PC-3 (cell line): ENCODE measurements at regions not wholly inside any gene's neighbourhood (a gene's known extent, or its start where the extent isn't known, plus 50 kb on each side); places are given as distances from the start of the nearest gene placed in this dataset.
A peak's percentile ranks its signal among the peaks of the same experiment; 100 is the strongest.

ENCODE experiments used
- ATAC-seq: fragments of 200-7000 bp; cut with Tn5 transposase; 2 replicates; pipeline ENCODE4 v1.9.1; 2020; ENCODE audit warnings: mild to moderate bottlenecking, moderate library complexity
- BruUV-seq: library from RNA; stranded (reverse); fragments of 400-500 nt; replicated peaks from 2 replicates; lab custom pipeline; 2021; lab: Mats Ljungman, UMichigan
- CTCF ChIA-PET: fragments of 300-600 bp; sonication (Branson Sonifier 250); formaldehyde crosslinking; loops from one replicate; lab custom pipeline; 2022; ENCODE audit warnings: antibody characterized with exemption; lab: Charles Lee
- POLR2A ChIA-PET: fragments of 300-600 bp; sonication (Branson Sonifier 250); formaldehyde crosslinking; loops from one replicate; lab custom pipeline; 2022; ENCODE audit warnings: antibody characterized with exemption; ENCODE audit not compliant: unreplicated experiment; lab: Charles Lee
- DNase-seq: peaks from one replicate; pipeline ENCODE4 v3.0.0-alpha.2; 2015
- H2AFZ ChIP-seq: fragments of 300-600 bp; sonication (generic); 2 replicates; pipeline ENCODE4 v1.6.0; 2016; ENCODE audit warnings: antibody characterized with exemption, low read length
- H3F3A ChIP-seq: fragments of 300-600 bp; sonication (generic); one replicate; pipeline ENCODE4 v1.6.0; 2017; ENCODE audit warnings: antibody characterized with exemption, low read length, control low read depth, mild to moderate bottlenecking; ENCODE audit not compliant: unreplicated experiment
- H3K27ac ChIP-seq: fragments of 300-600 bp; sonication (generic); 2 replicates; pipeline ENCODE4 v1.5.1; 2016; ENCODE audit warnings: mild to moderate bottlenecking, low read length
- H3K27me3 ChIP-seq: fragments of 300-600 bp; sonication (generic); 2 replicates; pipeline ENCODE4 v1.6.1; 2016; ENCODE audit warnings: low read length, mixed read lengths
- H3K36me3 ChIP-seq: fragments of 300-600 bp; sonication (generic); 2 replicates; pipeline ENCODE4 v1.6.1; 2016; ENCODE audit warnings: low read depth, mixed run types, low read length, mixed read lengths
- H3K4me1 ChIP-seq: fragments of 300-600 bp; sonication (generic); 2 replicates; pipeline ENCODE4 v1.5.1; 2016; ENCODE audit warnings: low read length; ENCODE audit not compliant: insufficient read depth
- H3K4me2 ChIP-seq: fragments of 300-600 bp; sonication (generic); 2 replicates; pipeline ENCODE4 v1.6.0; 2016; ENCODE audit warnings: low read length
- H3K4me3 ChIP-seq: fragments of 300-600 bp; sonication (generic); 2 replicates; pipeline ENCODE4 v1.5.1; 2016; ENCODE audit warnings: mild to moderate bottlenecking, low read length, mixed read lengths
- H3K79me2 ChIP-seq: fragments of 300-600 bp; sonication (generic); 2 replicates; pipeline ENCODE4 v1.6.1; 2017; ENCODE audit warnings: low read length, mixed read lengths
- H3K9ac ChIP-seq: fragments of 300-600 bp; sonication (generic); 2 replicates; pipeline ENCODE4 v1.6.0; 2016; ENCODE audit warnings: mild to moderate bottlenecking, low read length
- H3K9me2 ChIP-seq: fragments of 300-600 bp; sonication (generic); replicated peaks from 2 replicates; pipeline ENCODE4 v1.6.1; 2016; ENCODE audit warnings: mixed run types, low read length, mixed read lengths
- H3K9me3 ChIP-seq: fragments of 300-600 bp; sonication (generic); 2 replicates; pipeline ENCODE4 v1.6.1; 2016; ENCODE audit warnings: low read length, mixed read lengths
- H4K20me1 ChIP-seq: fragments of 300-600 bp; sonication (generic); 2 replicates; pipeline ENCODE4 v1.6.1; 2016; ENCODE audit warnings: low read length, mixed read lengths
- CTCF ChIP-seq: fragments of 300-600 bp; sonication (generic); conservative IDR thresholded peaks from 2 replicates; pipeline ENCODE4 v1.5.1; 2017; ENCODE audit warnings: antibody characterized with exemption, low read depth, mild to moderate bottlenecking, low read length
- EZH2 ChIP-seq: fragments of 300-600 bp; sonication (generic); IDR thresholded peaks from one replicate; pipeline ENCODE4 v1.6.1; 2017; ENCODE audit warnings: antibody characterized with exemption, mild to moderate bottlenecking, low read length; ENCODE audit not compliant: unreplicated experiment
- EZH2phosphoT487 ChIP-seq: fragments of 300-600 bp; sonication (generic); IDR thresholded peaks from 2 replicates; pipeline ENCODE4 v1.6.1; 2018; ENCODE audit warnings: mild to moderate bottlenecking, antibody characterized with exemption, low read length, borderline replicate concordance
- intact Hi-C: fragments of 100-400 bp; cut with micrococcal nuclease; formaldehyde crosslinking; loops from 2 replicates; pipeline ENCODE4 v1.9.0; 2023

- intact Hi-C loops: loop anchor here (5.0 to 10.0 kb wide), 3 partner anchors 467 to 977 kb away; partner anchors contain the start of gene ZIC3
- Histone ChIP-seq H3K9me3 (no peaks in the 10 kb centered on the region), H4K20me1 (no peaks in the 10 kb centered on the region), H3F3A (no peaks in the 10 kb centered on the region), H3K79me2 (no peaks in the 10 kb centered on the region), H3K36me3 (no peaks in the 10 kb centered on the region), H3K4me2 (peak overlapping the region; percentile 17; the same call in 1 of the 2 replicates), H3K27me3 (no peaks in the 10 kb centered on the region), H3K27ac (no peak overlapping the region), H3K9me2 (no peaks in the 10 kb centered on the region), H3K4me1 (peaks cover 10% of the 10 kb centered on the region; the same call in 1 of the 2 replicates), H3K4me3 (no peak overlapping the region), H2AFZ (no peak overlapping the region), H3K9ac (no peak overlapping the region)
- POLR2A ChIA-PET: no interaction called here
- no TSS peak for BruUV-seq
- TF ChIP-seq EZH2phosphoT487 (no peak), EZH2 (no peak), CTCF (no peak)
- peak; percentile 91 for ATAC-seq
- peak; percentile 60 for DNase-seq
- CTCF ChIA-PET: no interaction called here
Measured at GRCh38 chrX:138031715-138032114, 465.8 kb downstream of the ZIC3 start.

- H3K9ac ChIP-seq: no peak overlapping the region
- peak; percentile 51 for DNase-seq
- H3K36me3 ChIP-seq: no peaks in the 10 kb centered on the region
- no peaks in the 10 kb centered on the region for H3K79me2 ChIP-seq
- TF ChIP-seq EZH2phosphoT487 (no peak), CTCF (peak; percentile 52)
- BruUV-seq: no TSS peak
- H3K27me3 ChIP-seq: no peaks in the 10 kb centered on the region
- intact Hi-C loops: loop anchor here (1.0 to 10.0 kb wide), 5 partner anchors 469 to 1079 kb away; partner anchors contain the start of gene ZIC3
- H3K4me2 ChIP-seq: no peak overlapping the region
- H3K9me3 ChIP-seq: no peaks in the 10 kb centered on the region
- no peak overlapping the region for H2AFZ ChIP-seq
- POLR2A ChIA-PET: no interaction called here
- ATAC-seq: peak; percentile 51
- CTCF ChIA-PET: no interaction called here
- H3K4me3 ChIP-seq: no peak overlapping the region
- H3F3A ChIP-seq: no peaks in the 10 kb centered on the region
- no peaks in the 10 kb centered on the region for H3K9me2 ChIP-seq
- peaks cover 10% of the 10 kb centered on the region; the same call in 1 of the 2 replicates for H3K4me1 ChIP-seq
- no peaks in the 10 kb centered on the region for H4K20me1 ChIP-seq
- no peak overlapping the region for H3K27ac ChIP-seq
Measured at GRCh38 chrX:138034136-138034535, 468.2 kb downstream of the ZIC3 start.

- Histone ChIP-seq H3F3A (no peaks in the 10 kb centered on the region), H3K9me2 (no peaks in the 10 kb centered on the region), H3K27ac (no peak overlapping the region), H3K4me1 (no peaks in the 10 kb centered on the region), H3K4me3 (no peak overlapping the region), H3K79me2 (no peaks in the 10 kb centered on the region), H3K4me2 (no peak overlapping the region), H2AFZ (no peak overlapping the region), H3K9ac (no peak overlapping the region), H3K9me3 (no peaks in the 10 kb centered on the region), H3K27me3 (no peaks in the 10 kb centered on the region), H3K36me3 (no peaks in the 10 kb centered on the region), H4K20me1 (no peaks in the 10 kb centered on the region)
- ChIA-PET CTCF (no interaction called here), POLR2A (no interaction called here)
- BruUV-seq: no TSS peak
- DNase-seq: no peak
- no peak for ATAC-seq
- intact Hi-C loops: loop anchor here (10.0 kb wide), 2 partner anchors 473 to 983 kb away; partner anchors contain the start of gene ZIC3
- no peak for TF ChIP-seq EZH2phosphoT487
- TF ChIP-seq CTCF: no peak
- no peak for TF ChIP-seq EZH2
Measured at GRCh38 chrX:138037548-138037947, 471.6 kb downstream of the ZIC3 start.
